IPS DF 4.7 (cell line): ENCODE measurements at regions not wholly inside any gene's neighbourhood (a gene's known extent, or its start where the extent isn't known, plus 50 kb on each side); places are given as distances from the start of the nearest gene placed in this dataset.
"Not testable (repeated sequence)": the region's sequence is repeated elsewhere in the genome, so short reads cannot be mapped to it uniquely, and the experiment has no call there.

Experiments used
- DNase-seq: peaks from one replicate; pipeline ENCODE4 v3.0.0-alpha.2; 2013; ENCODE audit warnings: low spot score; ENCODE audit errors: extremely low read depth

DNA sequence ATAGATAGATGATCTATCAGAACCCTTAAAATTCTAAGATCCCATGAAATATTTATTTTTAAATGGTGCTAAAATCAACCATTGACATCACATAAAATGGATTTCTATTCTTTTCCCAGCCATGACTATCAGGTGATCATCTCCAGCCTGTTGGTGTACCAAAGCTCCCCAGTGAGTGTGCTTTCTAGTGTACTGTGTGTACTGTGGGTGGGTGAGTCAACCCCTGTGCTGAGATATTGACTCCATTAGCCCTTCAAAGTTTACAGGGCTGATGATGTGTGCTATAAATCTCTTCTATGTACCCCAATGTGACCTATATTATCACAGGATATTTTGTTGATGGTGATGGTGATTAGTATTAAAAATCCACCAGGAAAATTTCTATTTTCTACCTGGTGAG lies 344.6 kb downstream of the MMUT start:
- no peak for DNase-seq

DNA sequence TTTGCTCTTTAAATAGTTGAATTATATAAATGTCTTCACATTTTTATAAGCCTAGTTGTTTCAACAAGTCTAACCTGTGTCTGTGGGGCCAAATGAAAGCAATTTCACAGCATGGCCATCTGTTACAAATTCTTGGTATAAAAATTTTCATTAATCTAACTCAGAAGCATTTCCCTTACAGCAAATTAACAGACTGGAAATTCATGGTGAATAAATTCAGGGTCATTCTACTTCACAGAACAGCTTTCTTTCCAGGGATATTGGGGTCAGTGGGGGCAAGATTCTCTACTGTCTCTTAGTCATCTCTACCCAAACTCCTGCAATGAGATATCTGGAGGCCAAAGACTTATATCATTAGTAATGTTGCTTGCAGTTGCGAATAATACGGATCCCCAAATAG lies 352.1 kb downstream of the MMUT start:
- DNase-seq: no peak

DNA sequence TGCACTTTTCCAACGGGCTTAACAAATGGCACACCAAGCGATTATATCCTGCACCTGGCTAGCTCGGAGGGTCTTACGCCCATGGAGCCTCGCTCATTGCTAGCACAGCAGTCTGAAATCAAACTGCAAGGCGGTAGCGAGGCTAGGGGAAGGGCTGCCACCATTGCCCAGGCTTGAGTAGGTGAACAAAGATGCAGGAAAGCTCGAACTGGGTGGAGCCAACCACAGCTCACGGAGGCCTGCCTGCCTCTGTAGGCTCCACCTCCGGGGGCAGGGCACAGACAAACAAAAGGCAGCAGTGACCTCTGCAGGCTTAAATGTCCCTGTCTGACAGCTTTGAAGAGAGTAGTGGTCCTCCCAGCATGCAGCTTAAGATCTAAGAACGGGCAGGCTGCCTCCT lies 365.4 kb downstream of the MMUT start:
- DNase-seq: not testable (repeated sequence)

DNA sequence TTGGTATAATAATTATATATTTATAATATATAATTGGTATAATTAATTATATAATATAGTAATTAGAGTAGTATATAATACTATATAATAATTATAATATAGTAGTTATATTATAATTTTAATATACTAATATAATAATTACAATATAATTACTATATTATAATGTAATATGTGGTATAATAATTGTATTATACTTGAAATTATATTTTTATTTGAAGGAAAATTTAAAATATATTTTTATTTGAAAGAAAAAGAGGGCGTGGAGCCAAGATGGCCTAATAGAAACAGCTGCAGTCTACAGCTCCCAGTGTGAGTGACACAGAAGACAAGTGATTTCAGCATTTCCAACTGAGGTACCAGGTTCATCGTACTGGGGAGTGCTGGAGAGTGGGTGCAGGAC lies 365.9 kb downstream of the MMUT start:
- DNase-seq: no peak

DNA sequence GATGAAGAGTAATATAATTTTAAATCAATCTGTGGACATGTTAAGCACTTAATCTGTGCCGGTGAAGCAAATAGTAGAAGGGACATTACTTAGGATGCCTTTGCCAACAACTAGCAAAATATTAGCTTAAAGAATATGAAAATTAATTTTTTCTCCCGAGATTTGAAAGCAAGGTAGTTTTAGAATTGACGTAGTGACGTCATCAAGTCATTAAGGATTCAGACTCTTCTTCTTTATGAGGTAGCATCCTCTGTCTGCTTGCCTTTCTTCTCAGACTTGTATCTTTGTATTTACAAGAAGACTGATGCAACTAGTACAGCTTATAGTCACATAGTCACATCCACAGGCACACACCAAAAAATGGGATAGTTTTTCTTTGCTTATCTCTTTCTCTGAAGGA lies 374.4 kb downstream of the MMUT start:
- no peak for DNase-seq

DNA sequence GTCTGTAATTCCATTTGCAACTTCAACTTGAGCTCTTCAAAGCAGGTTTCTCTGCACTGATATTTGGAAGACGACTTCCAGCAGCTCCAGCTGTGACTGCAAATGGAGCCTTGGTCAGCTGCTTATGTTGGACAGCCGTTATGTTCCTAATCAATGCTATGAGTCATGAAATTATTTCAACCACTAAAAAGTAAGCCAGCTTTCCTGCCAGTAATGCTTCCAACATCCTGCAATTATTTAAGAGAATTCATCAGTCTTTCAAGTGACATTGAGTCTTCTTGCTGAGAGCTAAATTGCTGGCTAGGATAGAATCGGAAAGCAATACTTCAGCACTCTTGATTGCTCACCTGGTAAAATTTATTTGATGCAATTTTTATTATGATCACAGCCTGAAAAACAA lies 375.7 kb downstream of the MMUT start:
- DNase-seq: no peak

DNA sequence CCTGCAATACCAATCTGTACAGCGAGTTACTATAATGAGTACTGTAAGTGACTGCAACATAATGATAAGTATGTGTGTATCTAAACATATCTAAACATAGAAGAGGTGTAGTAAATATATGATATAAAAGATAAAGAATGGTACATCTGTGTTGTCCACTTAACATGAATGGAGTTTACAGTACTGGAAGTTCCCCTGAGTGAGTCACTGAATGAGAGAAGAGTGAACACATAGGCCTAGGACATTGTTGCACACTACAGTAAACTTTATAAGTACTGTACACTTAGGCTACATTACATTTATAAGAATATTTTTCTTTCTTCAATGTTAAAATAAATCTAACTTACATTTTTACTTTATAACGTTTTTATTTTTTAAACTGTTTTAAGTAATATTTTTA lies 380.4 kb downstream of the MMUT start:
- DNase-seq: no peak

DNA sequence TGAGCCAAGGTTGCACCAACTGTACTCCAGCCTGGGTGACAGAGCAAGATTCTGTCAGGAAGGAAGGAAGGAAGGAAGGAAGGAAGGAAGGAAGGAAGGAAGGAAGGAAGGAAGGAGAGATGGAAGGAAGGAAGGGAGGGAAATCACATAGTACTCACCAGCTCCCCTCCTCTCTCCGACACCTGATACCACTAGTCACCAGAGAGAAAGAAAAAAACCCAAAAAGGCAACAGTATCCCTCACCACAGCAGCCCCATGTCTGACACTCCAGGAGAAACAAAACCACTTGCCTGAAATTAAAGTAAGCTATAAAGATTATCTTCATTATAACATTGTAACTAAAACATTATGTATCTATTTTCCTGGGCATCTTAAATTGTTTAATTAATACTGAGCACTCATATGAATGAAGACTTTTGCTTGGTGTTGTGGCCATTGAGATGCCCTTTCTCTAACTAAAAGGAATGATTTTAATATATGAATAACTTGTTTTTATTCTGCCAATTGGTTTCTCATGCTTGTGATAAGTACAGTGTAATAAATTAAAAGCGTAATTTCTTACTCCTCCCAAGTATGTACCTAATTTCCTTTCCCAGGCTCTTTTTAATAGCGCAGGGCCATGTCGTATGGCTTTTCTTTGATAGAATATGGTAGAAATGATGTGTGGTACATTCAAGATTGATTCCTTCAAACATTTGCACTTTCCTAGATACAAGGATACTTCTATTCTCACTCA lies 390.0 kb downstream of the MMUT start:
- DNase-seq: no peak

DNA sequence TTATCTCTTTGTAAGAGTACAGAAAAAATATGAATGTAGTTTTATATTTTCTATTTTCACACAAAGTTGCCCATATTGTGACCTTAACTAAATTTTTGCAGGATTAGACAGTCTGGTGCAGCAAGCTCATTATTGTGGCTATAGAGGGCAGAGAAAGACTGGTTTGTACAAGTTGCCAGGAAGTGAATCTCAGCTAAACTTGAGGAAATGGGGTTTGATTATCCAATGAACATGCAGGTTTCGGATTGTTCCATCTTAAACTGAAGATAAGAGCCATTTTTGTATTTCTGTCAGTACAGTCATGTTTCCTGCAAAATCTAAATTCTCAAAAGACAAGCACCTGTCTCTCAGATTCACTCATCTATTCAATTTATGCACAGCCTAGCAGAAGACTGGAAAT lies 390.9 kb downstream of the MMUT start:
- DNase-seq: no peak

DNA sequence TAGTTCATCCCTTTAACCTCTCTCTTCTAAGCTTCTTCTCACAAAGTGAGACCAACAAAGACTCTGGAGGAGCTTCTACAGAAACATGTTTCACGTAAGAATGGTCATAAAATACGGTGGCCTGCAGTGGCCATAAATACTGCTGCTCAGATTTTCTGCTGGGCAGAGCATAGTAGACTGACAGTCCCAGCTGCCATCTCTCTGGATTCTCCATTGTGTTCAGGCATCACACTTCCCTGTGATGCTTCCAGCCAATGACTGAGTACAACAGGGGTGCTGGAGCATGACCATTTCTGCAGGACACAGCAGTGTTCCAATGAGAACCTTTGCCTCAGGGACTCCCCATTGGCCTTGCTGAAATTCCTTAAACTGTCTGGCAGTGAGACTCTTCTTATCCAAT lies 392.6 kb downstream of the MMUT start:
- DNase-seq: no peak

DNA sequence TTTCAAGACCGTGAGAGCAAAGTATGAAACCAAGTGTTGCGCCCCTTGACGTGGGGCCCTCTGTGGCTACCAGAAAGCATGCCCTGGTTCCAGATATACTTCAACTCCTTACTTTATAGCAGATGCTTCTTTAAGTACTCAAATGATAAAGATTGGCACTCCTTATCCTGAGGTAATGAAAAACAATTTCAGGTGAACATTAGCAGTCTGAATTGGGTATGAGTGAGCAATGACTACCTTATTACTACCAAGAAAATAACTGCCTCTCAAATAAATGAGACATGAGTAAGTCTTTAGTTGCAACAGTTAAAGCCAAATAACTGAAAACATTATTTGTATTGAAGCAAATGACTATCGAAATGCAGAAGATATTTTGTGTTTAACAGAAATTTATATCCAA lies 408.7 kb downstream of the MMUT start:
- DNase-seq: no peak

DNA sequence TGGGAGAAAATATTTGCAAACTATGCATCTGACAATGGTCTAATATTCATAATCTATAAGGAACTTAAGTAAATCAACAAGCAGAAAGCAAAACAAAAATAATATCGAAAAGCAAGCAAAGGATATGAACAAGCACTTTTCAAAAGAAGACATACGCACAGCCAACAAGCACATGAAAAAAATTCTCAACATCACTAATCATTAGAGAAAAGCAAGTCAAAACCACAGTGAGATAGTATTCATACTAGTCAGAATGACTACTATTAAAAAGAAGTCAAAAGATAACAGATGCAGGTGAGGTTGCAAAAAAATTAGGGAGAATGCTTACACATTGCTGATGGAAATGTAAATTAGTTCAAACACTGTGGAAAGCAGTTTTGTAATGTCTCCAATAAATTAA lies 410.2 kb downstream of the MMUT start:
- DNase-seq: no peak

DNA sequence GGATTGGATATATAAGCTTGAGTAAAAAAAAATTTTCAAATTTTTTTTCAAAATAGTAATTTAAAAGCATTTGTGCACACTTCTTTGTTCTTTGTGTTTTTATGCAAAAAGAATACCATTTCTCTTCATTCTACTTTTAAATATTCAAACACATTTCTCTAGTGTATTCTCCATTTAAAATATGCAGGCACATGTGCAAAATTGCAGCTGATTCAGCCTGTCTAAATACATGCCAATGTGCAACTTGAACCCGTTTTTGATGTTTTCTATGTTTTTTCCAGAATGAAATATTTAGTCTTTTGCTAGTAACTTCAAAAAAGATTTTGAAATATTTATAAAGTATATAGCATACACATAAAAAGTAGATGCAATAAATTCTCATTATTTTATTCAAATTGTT lies 411.8 kb downstream of the MMUT start:
- DNase-seq: no peak

DNA sequence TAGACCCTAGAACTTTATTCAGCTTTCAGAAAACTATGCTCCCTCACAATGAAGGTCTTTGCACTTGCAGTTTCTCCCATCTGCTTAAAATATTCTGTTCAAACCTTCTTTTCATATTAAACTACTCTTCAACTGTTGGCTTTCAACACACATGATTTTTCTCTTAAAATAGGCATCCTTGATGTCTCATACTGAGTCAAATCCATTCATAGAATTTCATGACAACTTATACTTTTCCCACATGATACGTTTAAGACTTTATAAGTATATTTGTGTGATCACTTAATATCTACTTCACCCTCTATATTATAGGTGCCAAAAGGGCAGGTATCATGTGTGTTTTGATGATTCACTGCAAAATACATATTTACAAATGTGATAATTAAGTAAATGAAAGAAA lies 412.5 kb downstream of the MMUT start:
- no peak for DNase-seq

DNA sequence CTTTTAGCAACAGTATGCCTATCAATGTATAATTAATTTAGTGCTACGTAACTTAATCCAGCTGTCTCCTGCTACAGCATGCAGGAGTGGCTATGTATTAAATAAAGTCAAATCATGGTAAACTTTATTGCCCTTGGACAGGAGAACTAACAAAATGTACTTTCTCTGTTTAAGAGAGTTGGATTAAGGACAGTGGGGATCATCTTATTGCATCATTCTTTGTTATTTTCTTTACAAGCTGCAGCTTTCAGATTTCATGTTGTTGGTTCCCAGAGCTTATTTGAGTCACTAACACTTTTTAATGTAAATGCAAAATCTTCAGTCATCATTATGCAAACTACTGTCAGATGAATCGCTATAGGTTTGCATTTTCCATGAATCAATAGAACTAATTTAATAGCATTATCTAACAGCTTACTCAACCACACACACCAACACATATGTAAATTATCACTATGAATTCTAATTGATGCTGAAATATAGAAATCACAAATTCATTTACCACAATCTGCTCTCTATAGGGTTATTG lies 424.7 kb downstream of the MMUT start:
- DNase-seq: no peak

DNA sequence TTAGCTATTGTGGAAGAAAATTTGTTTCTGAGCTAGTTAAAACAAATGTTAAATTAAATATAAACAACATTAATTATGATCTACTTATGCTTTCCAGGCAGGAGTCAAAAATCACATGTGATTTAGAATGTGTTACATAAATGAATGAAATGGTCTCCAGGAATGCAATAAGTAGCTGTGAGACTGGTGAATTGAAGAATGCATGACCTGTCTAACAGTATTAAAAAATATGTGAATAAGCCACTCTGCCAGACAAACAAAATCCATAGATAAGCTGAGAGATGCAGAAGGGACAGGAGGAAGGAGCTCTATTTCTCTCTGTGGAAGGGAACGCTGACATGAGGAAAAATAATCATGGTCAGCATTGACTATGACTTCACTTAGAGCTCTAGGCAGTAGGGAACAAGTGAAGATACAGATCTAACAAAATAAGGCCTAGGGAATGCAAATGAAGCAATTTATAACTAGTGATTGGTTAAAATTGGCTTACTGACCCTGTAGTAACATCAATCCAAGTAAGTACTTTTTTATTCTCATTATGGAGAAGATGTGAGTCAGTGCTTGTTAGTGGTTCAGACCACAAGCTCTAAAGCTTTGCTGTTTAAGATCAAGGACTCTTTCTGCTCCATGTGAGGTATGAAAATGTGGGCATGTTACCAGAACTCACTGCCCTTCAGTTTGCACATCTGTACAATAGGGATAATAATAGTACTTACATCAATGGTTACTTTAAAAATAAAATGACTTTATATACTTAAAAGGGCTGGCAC lies 432.6 kb downstream of the MMUT start:
- no peak for DNase-seq

DNA sequence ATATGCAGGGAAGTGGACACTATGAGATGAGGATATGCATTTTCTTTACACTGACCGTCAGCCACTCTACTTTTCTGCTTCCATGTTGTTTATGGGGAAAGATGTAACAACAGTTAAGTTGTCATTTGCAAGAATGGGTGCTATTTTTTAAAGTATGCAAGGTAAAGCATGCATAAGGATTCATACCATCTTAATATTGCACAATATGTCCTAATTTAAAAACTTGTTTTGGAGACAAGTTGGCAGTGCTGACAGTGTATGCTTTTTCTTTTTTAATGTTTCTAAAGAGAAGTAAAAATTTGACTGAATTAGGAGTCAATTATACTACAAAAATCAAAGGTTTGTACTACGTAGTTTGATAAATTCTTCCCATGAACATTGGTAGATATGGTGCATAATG lies 435.4 kb downstream of the MMUT start:
- DNase-seq: no peak

DNA sequence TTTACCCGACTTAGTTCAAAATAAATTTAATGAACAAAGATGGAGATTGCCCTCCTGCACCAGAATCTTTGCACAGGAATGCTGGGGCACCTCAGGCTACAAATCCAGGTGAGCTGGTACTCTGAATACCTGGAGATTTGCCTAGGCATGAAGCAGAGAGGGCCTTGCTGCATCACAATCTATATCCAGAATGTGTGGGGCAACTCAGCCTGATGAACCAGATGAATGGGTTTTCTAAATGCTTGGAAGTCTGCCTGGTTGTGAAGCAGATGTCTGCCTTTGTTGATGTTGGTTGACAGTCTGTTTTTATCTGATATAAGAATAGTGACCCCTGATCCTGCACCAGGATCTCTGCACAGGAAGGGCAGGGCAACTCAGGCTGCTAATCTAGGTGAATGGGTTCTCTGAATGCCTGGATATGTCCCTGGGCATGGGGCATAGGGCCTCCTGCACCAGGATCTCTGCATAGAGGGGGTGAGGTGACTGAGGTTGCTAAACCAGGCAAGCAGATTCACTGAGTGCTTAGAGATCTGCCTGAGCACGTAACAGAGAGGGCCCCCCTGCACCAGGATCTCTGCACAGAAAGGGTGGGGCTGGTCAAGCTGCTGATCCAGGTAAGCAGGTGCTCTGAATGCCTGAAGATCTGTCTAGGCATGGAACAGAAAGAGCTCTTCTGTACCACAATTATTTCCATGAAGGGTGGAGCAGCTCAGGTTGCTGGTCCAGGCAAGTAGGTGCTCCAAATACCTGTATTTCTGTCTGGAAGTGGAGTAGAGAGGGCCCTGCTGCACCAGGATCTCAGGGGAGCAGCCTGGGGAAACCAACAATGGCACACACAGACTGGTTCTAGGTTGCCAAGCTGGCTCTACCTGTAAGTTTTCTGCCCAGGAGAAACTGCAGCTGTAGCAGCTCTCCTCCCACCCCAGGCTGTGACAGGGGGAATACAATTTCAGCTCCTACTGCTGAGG lies 437.5 kb downstream of the MMUT start:
- DNase-seq: no peak

DNA sequence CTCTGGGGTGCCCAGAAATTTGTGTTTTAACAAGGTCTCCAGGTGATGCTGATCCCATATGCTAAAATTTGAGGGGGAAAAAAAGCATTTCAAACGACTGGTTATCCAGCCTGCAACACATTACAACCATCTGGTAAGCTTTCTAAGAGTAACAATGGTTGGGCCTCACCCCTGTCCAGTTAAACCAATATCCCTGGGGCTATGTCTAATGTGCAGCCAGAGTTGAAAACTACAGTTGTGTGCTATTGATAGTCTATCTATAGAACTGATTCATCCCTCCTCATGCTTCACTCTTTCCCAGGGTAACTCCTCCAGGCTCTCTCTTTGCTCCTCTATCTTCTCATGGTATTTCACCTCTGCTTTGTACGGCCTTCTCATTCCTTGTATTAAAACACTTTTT lies 458.3 kb downstream of the MMUT start:
- no peak for DNase-seq

DNA sequence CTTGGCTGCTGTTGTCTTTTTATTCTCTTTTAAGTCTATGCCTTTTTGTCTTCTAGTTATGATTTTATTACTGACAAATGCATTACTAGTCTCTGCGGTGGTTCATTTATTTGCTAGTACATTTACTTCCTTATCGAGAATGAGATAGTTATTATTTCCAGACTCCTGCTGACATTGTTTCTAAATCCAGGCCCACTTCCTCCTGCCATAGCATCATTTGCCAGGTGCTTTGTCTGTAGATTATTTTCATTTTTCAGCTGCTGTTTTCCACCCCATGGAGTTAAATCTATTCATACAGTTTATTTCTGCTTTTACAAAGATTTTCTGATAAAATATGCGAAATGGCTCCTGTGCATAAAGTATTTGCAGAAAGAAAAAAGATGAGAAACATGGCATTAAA lies 459.7 kb downstream of the MMUT start:
- no peak for DNase-seq

DNA sequence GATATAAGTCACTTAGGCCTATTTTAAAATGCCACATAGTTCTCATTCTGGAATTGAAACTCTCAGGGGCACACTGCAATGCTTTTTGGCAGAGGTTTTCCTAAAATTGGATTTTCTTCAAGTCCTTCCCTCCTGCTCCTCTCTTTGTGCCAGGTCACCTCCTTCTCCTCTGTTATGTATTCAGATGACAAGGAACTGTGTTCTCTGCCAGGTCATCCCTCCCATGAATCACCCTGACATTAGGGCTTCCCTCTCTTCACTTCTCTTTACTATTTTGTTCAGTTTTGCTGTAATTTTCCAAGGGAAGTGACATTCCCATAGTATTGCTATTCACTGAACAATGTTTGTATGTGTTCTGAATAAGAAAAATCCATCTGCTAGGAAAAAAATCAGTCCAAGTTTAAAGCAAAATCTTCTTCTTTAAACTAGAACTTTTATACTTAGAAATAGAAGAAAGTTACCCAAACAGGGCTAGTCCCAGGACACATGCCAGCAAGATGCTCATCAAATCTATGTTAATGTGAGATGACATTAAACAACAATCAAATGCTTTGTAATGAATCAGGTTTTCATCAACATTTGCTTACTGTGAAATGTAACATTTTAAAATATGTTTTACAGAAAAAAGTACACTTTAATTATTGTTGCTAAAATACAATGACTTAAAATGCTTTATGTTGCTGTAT lies 461.1 kb downstream of the MMUT start:
- no peak for DNase-seq
